SU-DHL-6 (cell line): ENCODE measurements at regions not wholly inside any gene's neighbourhood (a gene's known extent, or its start where the extent isn't known, plus 50 kb on each side); places are given as distances from the start of the nearest gene placed in this dataset.
"Not testable (repeated sequence)": the region's sequence is repeated elsewhere in the genome, so short reads cannot be mapped to it uniquely, and the experiment has no call there.

ENCODE experiments used
- EZH2phosphoT487 ChIP-seq: fragments of 200-600 bp; sonication (generic), shearing (Covaris generic); conservative IDR thresholded peaks from 2 replicates; pipeline ENCODE4 v1.6.1; 2018; ENCODE audit warnings: mild to moderate bottlenecking, antibody characterized with exemption, low read length, moderate library complexity, mixed read lengths
- TF ChIP-seq, protein P1 (sequence below): fragments of 200-600 bp; sonication (generic); IDR thresholded peaks from one replicate; pipeline ENCODE4 v1.5.1; 2017; ENCODE audit warnings: antibody characterized with exemption, mild to moderate bottlenecking, low read length, moderate library complexity; ENCODE audit not compliant: insufficient read depth, poor library complexity, severe bottlenecking

DNA sequence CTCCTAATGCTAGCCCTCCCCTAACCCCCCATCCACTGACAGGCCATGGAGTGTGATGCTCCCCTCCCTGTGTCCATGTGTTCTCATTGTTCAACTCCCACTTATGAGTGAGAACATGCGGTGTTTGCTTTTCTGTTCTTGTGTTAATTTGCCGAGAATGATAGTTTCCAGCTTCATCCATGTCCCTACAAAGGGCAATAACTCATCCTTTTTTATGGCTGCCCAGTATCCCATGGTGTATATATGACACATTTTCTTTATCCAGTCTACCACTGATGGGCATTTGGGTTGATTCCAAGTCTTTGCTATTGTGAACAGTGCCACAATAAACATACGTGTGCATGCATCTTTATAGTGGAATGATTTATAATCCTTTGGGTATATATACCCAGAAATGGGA is 779.0 kb downstream of the PCDH7 start:
- TF ChIP-seq, protein P1, sequence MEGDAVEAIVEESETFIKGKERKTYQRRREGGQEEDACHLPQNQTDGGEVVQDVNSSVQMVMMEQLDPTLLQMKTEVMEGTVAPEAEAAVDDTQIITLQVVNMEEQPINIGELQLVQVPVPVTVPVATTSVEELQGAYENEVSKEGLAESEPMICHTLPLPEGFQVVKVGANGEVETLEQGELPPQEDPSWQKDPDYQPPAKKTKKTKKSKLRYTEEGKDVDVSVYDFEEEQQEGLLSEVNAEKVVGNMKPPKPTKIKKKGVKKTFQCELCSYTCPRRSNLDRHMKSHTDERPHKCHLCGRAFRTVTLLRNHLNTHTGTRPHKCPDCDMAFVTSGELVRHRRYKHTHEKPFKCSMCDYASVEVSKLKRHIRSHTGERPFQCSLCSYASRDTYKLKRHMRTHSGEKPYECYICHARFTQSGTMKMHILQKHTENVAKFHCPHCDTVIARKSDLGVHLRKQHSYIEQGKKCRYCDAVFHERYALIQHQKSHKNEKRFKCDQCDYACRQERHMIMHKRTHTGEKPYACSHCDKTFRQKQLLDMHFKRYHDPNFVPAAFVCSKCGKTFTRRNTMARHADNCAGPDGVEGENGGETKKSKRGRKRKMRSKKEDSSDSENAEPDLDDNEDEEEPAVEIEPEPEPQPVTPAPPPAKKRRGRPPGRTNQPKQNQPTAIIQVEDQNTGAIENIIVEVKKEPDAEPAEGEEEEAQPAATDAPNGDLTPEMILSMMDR, result not testable (repeated sequence)
- TF ChIP-seq EZH2phosphoT487, result not testable (repeated sequence)
